HG03571 (cell line): ENCODE measurements at regions not wholly inside any gene's neighbourhood (a gene's known extent, or its start where the extent isn't known, plus 50 kb on each side); places are given as distances from the start of the nearest gene placed in this dataset.

ENCODE experiments used
- ATAC-seq: cut with Tn5 transposase; IDR thresholded peaks from one replicate; pipeline ENCODE4 v1.9.1; 2021; ENCODE audit not compliant: unreplicated experiment

DNA sequence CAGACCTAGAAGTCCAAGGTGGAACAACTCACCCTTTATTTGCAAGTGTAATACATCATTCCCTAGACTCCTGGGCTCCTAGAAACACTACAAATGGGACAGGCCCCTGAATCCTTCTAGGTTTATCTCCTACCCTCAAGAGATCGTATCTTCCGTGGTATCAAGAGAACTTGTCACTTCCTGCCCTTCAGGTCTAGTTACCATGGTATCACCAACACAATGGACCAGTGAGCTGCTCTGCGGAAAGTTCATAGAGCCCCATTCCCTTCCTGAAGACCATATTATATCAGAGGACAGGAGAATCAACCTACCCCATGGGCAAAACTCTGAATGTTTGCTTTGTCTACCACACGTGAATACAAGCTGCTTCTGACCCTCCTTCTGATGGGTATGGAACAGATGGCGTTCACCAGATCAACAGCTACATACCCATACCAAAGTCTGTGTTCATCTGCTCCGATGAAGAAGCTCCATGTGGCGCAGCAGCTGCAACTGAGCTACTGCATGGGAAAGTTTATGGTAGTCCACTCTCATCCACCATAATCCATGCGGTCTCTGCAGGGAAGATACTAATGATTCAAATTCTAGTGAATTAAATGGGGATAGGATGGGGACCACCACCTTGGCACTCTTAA lies 84.6 kb upstream of the KLF13 start:
- no peak for ATAC-seq

DNA sequence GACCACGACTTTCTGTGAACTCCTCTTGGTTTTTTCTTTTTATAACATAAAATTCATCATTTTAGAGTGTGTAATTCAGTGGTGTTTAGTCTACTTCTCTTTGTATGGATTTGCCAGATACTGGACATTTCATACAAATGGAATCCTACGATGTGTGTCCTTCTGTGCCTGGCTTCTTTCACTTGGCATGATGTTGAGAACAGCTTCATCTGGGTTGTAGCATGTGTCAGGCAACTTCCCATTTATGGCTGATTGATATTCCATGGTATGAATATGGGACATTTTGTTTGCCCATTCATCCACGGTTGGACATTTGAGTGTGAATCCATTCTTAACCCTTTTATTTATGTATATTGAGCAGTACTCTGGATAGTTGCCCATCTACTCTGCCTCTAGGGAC lies 82.7 kb upstream of the KLF13 start:
- no peak for ATAC-seq

DNA sequence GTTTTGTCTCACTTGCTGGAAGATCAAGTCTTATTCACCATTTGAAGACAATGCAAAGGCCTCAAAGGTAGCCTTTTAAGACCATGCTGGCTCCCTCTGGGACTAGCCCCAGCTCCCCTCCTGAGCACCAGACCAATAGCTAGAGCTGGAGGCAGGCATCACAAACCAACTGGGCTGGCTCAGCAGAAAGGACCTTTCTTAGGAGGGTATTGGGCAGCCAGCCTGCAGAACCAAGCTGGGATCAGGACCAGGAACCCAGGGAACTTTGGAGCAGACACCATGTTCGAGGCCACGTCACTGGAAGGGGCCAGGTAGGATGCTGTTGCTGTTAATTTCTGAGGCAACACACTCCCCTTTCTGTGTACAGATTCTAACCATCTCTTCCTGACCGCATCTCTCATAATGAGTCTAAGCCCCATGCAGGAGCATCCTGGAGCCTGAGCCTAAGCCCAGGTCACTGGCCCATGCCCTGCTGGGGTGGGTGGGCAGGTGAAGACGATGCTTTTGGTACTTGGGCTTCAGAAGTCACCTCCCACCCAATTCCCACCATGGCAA lies 81.4 kb upstream of the KLF13 start:
- ATAC-seq = no peak

DNA sequence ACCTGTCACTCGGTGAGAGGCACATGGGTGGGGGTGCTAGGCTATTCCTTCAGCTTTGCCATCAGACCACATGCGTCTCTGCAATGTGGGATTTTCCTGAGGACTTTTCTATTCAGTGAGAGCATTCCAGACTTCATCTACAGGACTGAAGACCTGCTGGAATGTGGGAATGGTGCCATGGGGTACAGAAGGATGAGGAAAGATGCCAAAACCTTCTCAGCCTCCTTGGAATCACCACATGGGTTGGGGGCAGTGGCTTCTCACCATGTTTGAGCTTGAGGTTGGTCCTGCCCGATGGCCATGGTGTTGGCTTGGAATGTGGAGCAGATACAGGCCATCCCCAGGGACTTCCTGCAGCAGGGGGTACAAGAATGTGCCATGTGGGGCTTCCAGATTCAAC lies 80.9 kb upstream of the KLF13 start:
- no peak for ATAC-seq

DNA sequence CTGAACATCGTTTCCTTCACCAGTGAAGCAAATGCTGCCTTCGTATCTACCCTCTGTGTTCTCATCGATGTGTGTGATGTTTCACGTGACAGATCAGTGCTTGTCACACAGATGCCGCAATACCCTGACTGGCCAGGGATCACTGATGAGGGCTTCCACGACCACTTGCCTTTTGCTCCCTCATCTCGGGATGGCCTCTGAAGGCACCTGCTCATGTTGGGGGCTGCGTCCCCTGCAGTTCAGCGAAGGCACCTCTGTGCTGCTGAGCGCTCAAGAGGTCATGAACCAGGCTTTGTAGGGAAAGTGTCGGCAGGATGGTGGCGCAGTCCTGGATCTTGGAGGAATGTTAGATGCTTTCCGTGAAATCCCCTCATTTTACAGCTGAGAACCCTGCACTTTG lies 79.2 kb upstream of the KLF13 start:
- ATAC-seq = no peak

DNA sequence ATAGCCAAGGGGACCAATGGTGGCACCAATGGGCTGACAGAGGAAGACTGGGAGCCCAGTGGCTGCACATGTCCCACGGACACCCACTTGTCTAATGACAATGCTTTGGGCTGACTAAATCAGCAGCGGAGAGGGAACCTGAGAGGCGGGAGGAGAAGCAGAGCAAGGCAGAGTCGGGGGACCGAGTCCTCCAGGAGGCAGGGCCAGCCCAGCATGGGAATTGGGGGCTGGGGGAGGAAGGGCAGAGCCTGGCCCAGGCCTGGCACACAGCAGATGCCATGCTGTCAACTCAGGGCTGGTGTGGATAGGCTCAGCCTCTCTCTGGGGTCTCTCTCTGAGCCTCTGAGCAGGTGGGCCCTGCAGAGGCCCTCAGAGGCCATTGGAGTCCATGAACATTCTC lies 78.4 kb upstream of the KLF13 start:
- no peak for ATAC-seq

DNA sequence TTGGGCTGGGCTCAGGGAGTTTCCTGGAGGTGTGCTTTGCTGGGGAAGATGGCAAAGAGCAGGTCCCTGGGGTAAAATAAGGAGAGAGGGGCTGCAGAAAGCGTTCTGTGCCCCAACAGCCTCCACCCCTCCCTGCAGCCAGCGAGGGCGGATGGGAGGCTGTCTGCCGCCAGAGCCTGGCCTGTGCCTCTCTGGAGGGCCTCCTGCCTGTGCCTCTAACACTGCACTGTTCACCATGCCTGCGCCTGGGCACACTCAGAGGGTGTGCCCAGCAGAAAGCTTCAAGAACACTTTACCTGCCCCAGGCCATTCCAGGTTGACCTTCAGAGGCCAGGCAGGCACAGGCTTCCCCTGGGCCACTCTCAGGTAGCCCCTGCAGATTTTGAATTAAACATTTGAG lies 77.7 kb upstream of the KLF13 start:
- no peak for ATAC-seq

DNA sequence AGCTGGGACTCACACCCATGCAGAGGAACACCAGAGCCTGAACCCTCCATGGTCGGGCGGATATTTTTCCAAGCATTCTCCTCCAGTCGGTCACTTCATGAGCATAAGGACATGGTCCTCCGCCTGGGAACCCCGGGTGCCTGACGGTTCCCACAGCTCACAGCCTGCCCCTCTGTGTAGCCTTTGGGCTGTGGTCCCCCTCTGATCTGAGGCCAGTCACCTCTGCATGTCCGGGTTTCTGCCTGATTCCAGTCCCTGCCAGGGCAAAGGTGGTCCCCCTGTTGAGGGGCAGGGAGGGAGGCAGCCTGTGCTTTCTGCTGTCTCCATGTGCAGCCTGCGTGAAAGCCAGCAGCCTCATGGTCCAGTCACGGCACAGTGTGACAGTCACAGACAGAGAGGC lies 76.6 kb upstream of the KLF13 start:
- ATAC-seq = no peak

DNA sequence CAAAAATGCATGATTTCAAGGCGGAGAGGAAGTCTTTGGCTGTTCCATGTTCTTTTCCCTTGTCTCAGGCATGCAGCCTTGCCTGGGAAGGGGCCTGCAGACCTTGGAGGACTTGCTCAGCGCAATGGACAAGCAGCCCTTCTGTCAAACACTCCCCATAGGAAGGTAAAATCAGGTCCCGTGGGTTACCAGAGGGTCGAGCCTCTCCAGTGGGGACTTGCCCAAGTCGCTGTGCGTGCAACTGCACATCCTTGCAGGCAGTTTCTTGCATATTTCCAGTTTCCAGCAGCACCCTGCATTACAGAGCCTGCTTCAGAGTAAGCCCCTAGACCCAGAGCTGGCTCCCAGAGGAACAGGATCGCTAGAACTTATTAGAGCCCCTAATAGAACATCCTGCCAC lies 75.5 kb upstream of the KLF13 start:
- ATAC-seq = no peak

DNA sequence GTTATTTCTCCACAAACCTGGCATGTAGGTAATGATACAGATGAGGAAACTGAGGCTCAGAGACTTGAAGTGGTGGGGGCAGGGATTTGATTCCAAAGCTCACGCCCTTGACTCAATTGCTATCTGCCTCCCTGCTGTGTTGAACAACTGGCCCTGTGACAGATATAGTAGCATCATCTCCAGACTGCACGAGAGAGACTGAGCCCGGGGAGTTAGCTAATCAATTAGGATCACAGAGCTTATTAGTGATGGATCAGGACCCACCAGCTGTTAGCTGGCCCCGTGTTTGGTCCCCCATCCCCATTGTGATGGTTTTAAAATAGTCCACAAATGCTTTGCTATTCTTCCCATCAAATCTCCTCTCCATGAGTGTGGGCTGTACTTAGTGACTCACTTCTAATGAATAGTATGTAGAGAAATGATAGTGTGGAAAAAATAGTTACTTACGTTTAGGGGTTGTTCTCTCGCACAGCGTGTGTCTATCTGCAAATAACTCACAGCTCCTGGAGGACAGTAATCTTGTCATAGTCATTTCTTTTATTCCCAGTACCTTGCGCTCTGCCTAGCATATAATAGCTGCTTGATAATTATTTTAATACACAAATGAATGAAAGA lies 74.4 kb upstream of the KLF13 start:
- ATAC-seq = no peak

DNA sequence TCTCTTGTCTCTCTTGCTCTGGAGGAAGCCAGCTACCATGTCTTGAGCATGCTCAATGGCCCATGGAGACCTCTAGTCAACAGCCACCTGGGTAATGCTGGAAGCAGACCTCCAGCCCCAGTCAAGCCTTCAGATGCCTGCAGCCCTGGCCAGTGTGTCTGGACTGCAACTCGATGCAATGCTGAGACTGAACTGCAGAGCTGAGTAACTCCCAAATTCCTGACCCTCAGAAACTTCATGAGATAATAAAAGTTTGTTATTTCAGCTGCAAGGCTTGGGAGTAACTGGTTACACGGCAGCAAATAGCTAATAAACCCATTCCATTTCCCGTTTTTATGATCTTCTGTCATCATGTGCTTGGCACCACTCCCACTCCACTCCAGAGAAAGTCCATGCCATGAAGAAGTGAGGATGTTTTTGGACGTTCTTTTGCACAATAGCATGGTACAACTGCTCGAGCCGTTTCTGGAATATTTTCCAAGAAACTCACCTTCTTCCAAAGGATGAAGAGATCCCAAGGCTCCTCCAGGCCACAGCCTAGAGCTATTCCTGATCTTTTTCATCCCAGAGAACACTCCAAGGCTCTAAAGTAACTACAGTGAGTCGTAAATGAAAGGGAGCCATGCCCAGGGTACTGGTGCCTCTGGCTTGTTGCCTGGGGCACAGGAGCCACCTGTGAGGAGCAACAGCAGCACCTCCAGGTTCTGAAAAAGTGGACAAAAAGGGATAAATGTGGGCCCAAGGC lies 72.0 kb upstream of the KLF13 start:
- no peak for ATAC-seq

DNA sequence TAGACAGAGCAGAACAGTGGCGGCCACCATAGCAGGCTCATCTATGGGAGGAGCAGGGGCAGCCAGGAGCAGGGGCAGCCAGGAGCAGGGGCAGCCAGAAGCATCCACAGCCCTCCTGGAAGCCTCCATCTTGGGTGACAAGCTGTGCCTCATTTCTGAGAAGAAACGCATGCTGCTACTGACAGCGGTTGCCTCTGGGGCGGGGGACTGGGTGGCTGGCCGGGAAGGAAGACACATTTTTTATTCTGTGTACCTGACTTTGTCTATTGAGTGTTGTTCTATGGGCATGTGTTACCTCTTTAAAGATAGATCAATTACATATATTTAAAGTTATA lies 71.5 kb upstream of the KLF13 start:
- ATAC-seq = no peak

DNA sequence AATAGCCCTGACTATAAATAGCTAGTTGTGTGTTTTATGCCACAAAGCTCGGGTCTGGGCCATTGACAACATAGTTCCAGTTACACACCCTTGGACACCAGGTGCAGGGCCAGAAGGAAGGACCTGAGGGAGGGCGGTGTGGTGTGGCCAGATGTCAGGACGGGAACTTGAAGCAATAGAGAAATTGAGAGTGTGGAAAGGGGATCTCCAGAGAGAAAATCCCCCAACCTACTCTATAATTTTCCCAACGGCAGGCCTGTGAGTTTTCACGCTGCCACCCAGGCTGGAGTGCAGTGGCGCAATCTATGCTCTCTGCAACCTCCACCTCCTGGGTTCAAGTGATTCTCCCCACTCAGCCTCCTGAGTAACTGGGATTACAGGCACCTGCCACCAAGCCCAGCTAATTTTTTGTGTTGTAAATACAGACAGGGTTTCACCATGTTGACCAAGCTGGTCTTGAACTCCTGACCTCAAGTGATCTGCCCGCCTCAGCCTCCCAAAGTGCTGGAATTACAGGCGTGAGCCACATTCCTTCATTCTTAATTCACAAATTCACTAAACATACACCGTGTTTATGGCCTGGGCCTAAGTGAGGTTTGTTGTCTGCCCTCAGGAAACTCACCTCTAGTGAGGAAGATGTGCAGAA lies 70.8 kb upstream of the KLF13 start:
- ATAC-seq = no peak

DNA sequence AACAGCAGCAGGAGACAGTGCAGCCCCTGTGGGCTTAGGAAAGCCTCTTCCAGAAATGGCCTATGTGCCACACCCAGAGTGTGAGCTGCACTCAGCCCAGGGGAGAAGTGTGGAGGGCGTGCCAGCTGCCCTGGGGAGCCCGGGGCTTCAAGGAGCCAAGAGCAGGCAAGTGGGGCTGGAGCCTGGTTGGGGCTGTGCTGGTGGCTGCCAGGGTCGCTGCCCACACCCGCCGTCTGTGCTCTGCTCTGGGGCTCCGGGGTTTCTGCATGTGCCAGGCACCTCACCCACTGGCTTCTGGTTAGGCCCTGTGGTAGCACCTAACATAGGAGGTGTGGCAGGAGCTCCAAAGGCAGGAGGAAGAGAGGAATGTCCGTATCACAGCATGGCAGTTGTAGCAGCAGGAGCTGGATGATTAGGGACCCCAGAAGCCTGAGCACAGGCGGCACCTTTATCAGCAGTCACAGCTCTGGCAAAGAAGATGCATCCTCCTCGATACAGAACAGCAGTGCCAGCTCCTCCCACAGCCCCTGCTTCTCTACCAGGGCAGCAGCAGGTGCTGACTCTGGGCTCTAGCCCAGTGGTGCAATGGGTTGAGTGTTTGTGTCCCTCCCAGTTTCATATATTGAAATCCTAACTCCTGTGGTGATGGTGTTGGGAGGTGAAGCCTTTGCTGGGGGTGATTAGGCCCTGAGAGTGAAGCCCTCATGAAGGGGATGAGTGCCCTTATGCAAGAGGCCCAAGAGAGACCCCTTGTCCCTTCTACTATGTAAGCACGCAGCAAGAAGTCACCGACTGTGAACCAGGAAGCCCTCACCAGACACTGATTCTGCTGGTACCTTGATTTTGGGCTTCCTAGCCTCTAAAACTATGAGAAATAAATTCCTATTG lies 70.0 kb upstream of the KLF13 start:
- no peak for ATAC-seq

DNA sequence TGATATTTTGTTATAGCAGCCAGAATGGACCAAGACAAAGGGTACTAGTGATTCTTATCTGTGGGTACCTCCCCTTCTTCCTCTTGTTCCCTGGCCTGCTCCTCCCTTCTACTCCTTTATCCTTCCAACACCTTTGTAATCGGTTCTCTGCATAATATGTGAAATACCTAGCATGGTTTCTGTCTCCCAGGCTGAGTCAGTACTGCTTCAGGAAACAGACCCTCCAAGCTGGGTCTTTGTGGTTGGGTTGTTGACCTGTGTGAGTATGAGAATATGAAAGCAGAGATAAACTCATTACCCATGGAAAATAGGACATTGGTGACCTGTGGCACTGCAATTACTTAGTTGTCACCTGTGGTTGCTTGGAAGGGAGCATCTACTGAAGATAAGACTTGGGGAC lies 69.3 kb upstream of the KLF13 start:
- ATAC-seq = no peak

DNA sequence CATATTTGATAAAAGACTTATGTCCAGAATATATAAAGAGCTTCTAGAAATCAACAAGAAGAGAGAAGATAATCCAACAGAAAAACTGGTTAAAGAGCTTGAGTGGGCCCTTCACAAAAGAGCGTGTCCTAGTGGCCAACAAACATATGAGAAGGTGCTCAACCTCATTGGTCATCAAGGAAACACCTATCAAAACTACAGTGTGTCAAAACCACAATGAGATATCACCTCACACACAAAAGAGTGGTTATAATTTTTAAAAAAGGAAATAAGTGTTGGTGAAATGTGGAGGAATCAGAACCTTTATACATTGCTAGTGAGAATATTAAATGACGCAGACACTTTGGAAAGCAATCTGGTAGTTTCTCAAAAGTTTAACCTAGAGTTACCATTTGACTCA lies 68.4 kb upstream of the KLF13 start:
- no peak for ATAC-seq

DNA sequence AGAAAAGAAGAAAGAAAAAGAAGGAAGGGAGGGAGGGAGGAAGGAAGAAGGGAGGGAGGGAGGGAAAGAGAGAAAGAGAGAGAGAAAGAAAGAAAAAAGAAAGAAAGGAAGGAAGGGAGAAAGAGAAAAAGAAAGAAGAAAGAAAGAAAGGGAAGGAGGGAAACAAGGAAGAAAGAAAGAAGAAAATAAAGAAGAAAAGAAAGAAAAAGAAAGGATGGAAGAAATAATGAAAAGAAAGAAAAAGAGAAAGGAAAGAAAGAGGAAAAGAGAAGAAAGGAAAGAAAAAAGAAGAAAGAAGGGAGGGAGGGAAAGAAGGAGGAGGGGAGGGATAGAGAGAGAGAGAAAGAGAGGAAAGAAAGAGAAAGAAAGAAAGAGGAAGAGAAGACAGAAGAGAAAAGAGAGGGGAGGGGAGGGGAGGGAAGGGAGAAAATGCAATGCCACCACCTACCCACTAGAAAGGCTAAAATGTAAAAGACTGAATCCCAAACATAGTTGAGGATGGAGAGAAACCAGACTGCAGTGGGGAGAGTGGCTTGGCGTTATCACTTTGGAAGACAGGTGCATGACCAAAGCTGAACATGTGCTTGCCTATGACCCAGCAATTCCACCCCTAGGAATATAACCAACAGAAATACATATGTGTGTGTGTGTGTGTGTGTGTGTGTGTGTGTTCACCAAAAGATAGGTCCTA lies 66.9 kb upstream of the KLF13 start:
- no peak for ATAC-seq

DNA sequence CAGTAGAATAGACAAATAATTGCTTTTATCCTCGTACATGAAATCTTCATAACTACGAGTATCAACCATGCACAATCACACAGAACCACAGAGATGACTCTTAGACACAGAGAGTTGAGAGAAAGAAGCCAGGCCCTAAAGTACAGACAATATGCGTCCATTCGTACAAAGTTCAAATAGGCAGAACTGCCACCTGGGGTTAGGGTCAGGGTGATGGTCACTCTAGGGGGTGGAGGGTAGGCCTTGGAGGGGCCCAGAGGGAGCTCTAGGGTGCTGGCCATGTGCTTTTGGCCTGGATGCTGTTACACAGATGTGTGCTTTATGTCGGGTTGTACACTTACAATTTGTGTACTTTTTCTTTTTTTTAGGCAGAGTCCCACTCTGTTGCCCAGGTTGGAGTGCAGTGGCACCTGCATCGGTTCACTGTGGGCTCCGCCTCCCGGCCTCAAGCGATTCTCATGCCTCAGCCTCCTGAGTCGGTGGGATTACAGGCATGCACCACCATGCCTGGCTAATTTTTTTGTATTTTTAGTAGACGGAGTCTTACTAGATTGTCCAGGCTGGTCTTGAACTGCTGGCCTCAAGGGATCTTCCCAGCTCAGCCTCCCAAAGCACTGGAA lies 65.9 kb upstream of the KLF13 start:
- ATAC-seq = no peak

DNA sequence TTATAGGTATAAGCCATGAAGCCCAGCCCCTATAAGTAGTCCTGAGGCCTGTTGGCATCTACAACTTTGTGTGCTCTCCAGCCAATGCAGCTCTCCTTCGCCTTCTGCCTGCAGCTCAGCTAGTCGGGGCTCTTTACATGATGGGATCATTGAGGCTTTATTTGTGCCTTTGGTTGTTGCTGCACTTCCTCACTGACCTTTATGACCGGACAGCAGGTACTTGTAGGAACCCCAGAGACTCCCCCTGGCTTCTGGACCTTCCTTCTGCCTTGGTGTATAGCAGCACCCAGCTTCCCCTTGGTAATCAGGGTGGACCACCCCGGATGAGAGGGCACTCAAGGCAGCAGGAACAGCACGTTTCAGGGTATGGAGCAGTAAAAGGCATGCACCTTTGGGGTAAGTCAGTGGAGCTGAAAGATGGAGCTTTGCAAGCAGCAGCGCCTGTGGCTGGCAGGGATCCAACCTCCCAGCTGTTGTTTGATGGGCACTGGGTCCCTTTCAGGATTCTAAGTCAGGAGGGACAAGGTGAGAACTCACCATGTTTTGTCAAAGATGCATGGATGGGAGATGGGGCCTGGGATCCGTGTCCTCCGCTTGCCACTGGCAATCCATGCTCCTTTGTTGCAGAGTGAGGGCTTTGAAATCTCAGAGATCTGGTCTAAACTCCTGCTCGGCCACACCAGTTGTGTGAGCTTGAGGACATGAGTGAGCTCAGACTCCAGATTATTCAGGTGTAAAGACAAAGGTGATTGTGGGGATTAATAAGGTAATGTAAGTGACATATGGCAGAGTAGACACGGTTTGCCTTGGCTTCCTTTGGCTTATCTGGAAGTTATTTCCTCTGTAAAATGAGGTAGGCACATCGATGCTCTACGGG lies 65.1 kb upstream of the KLF13 start:
- ATAC-seq = no peak
